HG03354 (cell line): ENCODE measurements at regions not wholly inside any gene's neighbourhood (a gene's known extent, or its start where the extent isn't known, plus 50 kb on each side); places are given as distances from the start of the nearest gene placed in this dataset.
"Not testable (repeated sequence)": the region's sequence is repeated elsewhere in the genome, so short reads cannot be mapped to it uniquely, and the experiment has no call there.

Experiments used
- ATAC-seq: cut with Tn5 transposase; IDR thresholded peaks from one replicate; pipeline ENCODE4 v1.9.1; 2021; ENCODE audit warnings: mild to moderate bottlenecking; ENCODE audit not compliant: unreplicated experiment, poor library complexity, severe bottlenecking

- no peak for ATAC-seq
Observed at GRCh38 chr7:49099587-49100326, 175.4 kb downstream of the CDC14C start.

- not testable (repeated sequence) for ATAC-seq
Observed at GRCh38 chr7:49100908-49101740, 176.8 kb downstream of the CDC14C start.

DNA sequence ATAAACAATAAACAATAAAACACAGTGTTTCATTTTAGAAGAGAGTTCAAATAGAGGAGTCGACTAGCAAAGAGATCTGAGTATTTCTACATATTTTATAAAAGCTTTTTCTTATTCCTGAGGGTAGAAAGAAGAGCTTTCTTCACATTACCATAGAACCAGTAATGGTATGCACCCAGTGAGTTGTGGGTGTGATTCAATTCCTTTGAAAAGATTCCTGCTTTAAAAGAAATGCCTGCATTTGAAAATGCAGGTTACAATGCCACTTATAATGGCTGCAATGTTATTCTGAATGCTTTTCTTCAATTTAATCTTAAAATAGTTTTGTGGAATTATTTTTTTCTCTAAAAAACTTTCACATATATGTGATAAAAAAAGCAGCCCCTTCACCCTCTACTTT lies 178.1 kb downstream of the CDC14C start:
- no peak for ATAC-seq

- ATAC-seq, result no peak
Observed at GRCh38 chr7:49111706-49112105, 187.4 kb downstream of the CDC14C start.

GRCh38 chr7:49112222-49112621 lies 187.9 kb downstream of the CDC14C start:
- ATAC-seq, result no peak

- no peak for ATAC-seq
Observed at GRCh38 chr7:49112647-49113046, 188.3 kb downstream of the CDC14C start.

DNA sequence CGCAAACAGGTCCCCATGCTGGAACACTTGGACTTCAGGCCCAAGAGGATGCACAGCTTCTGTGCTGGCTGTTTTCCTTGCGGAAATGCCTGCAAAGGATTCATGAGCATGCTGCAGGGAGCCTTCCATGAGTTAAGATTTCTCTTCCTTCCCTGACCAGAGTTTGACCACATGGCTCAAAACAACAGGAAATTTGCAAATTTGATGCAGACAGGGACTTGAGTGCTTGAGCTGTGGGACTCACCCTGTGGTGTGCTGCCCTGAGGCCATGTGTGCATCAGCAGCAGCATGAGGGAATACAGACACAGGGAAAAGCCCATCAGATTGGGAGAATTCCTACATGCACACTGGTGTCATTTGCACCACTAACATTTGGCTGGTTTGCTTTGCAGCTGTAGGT lies 195.4 kb downstream of the CDC14C start:
- no peak for ATAC-seq

- no peak for ATAC-seq
Observed at GRCh38 chr7:49125246-49125645, 200.9 kb downstream of the CDC14C start.

- no peak for ATAC-seq
Observed at GRCh38 chr7:49127359-49127913, 203.1 kb downstream of the CDC14C start.

DNA sequence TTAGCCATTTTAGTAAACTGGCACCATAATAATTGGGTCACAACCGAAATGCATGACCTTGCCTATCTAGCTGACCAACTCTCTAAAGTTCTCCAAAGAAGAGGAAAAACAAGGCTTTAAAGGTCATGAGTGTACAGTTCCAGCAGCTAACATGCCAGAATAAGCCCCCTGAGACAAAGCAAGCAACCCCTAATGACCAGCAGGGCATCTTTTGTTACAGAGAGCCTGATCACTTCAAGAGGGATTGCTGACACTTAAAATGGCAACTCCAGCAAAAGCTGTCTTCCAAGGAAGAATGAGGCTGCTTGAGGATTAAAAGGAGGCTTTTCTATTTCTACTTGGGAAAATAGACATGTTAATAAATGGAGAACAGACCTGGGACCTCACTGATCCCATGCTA lies 213.6 kb downstream of the CDC14C start:
- ATAC-seq, result no peak

DNA sequence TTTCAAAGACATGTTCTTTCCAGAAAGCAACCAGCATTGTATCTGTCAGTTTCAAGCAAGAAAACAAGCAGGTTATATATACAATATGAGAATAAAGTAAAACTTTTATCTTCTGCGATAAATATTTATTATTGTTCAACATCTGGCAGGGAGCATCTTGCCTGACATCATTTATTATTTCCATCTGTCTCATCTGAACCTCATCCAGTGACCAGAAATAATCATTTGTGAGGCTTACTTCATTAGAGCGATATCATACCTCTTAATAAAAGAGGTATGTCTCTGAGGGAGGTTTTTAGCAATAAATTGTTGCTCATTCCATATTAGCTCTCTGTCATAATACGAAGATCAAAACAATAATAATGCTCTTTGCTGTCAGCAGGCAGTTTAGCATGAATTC lies 226.1 kb downstream of the CDC14C start:
- no peak for ATAC-seq

DNA sequence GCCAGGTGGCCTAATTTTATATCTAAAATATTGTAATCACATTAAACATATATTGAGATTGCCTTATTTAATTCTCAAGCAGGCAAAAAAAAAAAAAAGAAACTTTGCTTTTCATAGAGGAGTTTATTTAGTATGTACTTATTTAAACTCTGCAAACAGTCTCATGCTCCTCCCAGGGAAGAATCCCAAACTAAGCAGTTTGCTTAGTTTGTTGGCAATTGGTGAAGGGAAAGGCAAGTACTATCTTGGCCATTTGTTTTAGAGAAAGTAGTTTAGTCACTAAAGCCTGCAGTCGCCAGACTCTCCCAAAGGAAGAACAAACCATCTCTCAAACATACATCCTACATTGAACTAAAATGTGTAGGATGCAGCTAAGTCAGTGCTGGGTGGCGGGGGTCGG lies 226.8 kb downstream of the CDC14C start:
- no peak for ATAC-seq

DNA sequence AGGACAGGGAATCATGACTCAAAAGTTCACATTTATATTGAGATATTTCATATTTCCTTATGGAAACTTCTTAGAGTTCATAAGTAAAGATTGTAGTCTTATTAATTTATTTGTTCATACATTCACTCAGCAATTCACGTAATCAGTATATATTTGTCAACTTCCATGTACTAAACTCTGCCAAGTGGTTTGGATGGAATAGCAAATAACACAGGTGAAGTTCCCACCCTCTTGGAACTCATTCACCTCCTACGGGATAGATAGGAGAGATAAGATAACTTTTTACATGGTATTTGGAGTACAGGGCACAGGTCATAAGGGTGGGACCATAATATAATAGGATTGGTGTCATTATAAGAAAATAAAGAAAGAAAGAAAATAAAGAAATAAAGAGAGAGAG lies 234.0 kb downstream of the CDC14C start:
- ATAC-seq, result no peak

- no peak for ATAC-seq
Observed at GRCh38 chr7:49159536-49159935, 235.2 kb downstream of the CDC14C start.

DNA sequence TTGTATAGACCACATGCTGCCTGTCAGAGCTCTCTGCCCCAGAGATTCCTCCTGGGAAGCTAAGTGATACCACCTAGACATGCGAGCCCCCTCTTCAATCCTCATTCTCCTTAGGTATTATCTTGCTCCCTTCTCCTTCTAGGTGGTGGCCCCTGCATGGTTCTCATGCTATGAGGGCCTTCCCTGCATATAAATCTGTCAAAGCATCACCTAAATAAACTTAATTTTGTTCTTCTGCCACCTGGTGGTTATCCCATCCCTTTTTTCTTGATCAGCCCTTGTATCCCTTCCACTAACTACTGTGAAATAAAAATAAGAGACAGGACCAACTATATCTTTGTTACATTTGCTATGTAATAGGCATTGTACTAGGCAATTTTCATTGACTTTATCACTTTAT lies 242.1 kb downstream of the CDC14C start:
- ATAC-seq, result no peak

DNA sequence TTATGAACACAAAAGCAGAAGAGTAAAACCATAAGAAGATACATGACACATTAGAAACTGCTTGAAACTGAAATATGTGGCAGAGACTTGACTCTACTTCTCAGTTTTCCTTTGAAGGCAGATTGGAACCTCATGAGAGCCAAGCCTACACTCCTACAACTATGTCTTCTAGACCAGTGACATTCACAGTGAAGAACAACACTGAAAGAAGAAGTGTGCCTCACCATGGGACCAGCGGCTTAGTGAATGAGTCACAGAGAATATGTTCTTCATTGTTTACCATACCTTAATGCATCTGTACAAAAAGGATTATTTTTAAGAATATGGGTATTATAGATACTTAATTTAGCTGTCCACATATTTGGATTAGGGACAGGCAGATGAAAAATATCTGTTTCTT lies 248.3 kb downstream of the CDC14C start:
- ATAC-seq, result no peak

- no peak for ATAC-seq
Observed at GRCh38 chr7:49174396-49174795, 250.0 kb downstream of the CDC14C start.

DNA sequence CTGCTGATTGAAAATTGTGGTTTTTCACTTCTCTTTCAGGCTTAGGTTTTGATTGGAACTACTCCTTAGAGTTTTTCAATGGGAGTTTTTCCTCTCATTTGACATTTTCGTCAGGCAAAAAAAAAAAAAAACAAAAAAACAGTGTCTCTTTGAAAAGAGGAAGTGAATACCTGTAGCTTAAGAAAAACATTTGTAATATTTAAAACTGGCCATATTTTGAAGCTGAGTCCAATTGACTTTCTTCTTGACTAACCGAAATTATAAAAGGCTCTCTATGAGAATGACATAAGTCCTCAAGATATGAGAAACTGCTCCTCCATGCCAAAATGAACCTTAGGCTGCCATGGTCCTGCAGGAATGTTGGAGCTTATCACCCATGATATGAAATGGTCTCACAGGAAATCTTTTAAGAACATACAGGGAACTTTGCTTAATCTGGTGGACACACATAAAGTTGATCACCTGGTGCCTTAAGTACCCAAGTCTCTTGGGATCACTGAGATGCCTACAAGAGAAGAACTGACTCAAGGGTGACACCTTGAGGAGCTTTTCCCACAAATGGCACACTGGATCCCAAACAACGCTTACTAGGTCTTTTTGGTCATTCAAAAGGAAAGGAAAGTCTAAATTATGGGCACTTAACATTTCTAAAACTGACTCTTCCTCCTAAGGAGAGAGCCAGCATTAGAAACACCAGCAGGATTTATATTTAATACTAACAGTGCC lies 263.4 kb downstream of the CDC14C start:
- no peak for ATAC-seq

DNA sequence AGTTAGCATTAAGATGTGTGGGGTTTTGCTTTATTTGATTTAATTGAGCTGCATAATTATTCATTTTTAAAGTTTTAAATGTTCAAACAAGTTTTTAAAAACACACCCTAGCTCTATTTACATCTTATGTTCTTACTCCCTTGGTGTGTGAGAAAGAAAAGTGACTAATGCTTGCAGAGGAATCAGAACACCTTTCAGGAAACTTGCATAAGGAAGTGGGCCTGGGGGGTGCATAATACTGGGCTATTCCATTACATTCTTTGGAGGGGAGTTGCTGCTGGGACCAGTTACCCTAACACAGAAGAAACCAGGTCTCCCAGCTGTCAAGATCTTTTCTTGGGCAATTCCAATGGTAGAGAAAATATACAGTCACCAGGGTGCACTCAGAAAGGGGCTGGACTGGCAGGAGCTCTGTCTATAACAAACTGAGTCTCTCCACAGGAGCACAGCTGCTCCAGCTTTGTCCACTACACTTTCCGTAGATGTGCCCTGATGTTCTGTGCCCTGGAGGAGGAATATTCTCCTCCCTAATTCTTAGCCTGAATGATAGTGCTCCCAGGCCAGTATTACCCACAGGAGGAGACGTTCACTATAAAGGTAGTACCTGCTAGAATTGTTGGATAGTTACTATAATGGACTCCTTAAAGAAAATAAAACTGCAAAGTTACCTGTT lies 304.2 kb downstream of the CDC14C start:
- no peak for ATAC-seq

DNA sequence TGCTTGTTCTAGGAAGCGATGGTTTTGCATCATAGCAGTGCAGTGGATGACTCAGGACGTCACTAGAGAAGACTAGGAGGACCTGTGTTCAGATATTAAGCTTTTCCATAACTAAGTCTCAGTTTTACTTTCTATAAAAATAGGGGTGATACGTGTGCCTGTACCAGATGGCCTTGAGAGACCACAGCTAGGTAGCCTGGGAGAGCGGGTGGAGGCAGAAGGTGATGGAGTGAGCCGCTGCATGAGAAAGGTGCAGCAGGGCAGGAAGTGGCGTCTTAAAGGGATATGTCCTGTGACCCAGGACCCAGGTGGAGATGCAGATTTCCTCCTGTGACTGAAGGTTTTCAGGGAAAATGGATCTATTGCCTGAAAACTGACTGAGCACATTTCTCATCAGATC lies 304.9 kb downstream of the CDC14C start:
- ATAC-seq, result no peak
